NCI-H774 (cell line): ENCODE measurements at regions not wholly inside any gene's neighbourhood (a gene's known extent, or its start where the extent isn't known, plus 50 kb on each side); places are given as distances from the start of the nearest gene placed in this dataset.

Experiments used
- DNase-seq: peaks from one replicate; lab custom pipeline; 2025; lab: John Stamatoyannopoulos, UW

DNA sequence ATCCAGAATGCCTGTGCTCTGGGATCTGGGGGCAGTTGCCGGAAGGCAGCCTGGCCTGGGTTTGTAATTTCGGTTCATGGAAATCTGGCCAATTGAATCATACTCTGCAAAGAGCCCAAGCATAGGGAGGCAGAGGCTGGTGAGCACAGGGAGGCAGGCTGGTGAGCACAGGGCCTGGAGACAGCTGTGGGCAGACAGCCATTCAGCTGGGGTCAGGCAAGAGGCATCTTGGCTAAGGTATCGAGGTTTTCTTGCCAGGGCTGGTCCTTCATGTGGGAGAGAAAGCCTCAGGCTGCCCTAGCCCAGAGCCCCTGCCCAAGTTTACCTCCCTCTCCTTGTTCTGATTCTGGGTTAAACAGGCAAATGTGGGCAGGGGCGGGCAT is 63.7 kb upstream of the BAIAP2L1 start:
- DNase-seq, result no peak

DNA sequence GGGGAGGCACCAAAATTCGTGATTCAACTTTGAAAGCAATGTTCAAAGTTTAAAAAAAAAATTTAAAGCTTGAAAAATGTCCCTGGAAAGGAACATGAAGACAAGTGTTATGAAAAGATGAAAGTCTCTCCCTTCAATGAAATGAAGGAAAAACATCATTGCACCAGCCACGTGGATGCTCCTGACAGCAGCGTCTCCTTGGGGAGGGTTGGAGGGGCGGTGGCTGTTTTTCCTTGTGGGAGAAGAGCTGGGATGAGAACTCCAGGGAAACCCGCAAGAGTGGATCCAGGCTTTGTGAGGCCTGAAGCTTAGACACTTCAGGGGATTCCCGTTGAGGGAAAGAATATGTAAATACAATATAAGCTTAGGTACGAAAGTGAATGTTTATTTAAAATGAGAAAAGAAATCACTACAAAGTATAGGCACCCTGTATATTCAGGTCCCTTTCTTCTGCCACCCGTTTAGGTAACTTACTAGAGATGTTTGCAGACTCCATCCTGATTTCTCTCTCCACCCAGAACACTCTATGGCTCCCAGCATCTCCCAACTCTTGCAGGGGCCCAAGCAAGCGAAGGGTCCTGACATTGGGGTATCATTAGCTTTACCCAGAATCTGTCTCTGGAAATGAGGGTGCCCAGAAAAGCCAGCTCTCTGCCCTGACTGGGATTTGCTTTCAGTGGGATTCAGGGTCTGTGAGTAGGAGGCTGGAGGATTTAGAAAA is 63.1 kb upstream of the BAIAP2L1 start:
- DNase-seq, result no peak

DNA sequence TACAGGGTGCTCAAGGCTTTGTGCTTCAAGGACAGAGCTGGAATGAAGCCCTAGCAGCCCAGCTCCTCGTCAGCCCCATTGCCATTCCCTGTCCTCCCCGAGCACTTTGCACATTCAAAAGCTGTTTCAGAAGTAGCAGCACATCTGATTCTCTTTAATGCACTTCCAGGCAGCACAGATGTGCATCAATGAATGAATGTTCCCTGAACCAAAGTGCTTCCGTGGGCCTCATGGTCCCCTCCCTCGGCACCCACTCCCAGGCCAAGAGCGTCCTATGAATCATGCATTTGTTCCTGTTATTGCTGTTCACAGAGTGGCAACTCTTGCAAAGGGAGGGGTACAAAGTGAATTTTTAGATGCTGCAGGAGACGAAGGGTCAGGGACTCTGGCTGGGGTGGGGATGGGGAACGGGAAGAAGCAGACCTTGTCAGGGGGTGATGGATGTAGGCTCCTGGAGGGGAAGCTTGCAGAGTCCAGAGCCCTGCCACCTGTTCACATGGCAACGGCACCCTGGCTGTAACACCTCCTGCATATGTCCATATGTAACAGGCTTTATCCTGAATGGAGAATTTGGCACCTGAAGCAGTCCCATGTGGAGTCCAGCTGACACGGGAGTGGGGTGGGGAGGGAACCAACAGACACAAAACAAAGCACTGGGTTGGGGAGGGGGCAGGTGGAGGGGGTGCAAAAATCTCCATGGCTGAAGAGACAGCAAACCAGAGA is 62.2 kb upstream of the BAIAP2L1 start:
- no peak for DNase-seq

DNA sequence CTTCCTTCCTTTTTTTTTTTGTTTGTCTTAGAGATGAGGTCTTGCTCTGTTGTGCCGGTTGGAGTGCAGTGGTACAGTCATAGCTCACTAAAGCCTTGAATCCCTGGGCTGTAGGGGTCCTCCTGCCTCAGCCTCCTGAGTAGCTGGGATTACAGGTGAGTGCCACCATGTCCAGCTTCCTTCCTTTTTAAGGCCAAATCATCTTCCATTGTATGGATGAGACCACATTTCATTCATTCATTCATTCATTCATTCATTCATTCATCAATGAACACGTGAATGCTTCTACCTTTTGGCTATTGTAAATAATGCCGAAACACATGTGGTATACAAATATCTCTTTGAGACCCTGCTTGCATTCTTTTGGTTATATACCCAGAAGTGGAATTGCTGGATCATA is 60.0 kb upstream of the BAIAP2L1 start:
- DNase-seq, result no peak

DNA sequence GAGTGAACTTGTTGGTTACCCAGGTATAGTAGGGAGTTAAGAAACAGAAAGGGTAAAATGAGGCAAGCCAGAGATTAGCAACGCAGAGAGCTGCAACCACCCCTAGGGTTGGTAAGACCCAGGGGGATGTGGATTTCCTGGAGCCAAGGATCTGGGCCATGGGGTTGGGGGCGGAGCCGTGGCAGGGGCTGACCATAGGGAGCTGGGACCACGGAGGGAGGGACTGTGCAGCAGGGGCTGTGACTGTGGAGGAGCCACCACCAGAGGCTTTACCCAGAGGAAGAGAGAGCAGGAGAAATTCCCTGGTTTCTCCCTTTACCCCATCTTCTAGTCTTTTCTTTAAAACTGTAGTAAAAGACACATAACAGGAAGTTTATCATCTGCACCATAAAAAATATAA is 58.6 kb upstream of the BAIAP2L1 start:
- DNase-seq, result peak; percentile 39

DNA sequence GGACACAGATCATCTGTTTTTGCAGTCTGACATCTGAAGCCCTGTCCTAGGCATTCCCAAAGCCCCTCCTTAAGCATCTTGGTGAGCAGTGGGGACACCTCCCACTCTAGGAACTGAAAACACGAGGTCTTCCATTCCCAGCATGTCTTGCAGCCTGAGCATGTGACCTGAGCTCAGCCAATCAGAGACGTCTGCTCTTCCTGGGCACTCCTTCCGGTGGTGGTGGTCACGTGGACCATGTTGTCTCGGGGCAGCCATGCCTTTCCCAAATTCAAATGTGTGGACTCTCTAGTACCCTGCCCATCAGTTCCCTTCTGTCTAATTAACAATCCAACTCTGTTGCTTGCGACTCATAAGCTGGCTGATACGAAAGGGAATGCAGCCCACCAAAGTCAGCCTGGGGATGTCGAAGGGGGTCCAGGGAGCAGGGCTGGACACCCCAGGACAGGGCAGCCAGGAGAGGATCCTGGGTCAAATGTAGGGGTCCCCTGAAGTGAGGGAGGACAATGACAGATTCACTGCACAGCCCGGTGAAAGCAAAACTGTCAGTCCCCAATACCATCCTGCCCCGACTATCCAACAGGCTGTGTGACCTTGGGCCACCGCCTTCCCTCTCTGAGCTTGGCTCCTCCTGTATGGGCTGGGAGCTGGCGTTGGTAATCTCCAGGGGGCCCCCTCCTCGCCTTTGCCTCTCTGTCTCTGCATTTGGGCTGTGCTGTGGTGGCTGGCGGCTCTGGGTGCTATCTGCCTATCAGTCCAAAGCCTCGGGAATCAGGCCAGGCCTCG is 57.4 kb upstream of the BAIAP2L1 start:
- no peak for DNase-seq

DNA sequence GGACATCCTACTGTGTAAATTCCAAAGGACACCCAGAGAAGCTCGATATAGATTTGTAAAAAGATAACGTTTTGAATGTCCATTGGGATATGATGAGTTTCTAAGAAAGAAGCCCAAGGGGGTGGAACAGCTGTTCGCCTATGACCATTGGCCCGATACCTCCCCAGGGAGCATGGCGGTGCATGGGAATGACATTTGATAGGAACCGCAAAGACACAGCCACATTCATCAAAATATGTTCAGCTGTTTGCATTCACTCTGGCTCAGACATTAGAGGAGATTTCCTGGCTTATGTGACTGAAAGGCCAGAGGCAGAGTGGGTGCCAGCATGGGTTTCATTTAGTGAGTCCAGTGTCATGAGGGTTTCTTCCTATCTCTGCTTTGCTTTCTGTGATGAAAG is 56.0 kb upstream of the BAIAP2L1 start:
- no peak for DNase-seq

DNA sequence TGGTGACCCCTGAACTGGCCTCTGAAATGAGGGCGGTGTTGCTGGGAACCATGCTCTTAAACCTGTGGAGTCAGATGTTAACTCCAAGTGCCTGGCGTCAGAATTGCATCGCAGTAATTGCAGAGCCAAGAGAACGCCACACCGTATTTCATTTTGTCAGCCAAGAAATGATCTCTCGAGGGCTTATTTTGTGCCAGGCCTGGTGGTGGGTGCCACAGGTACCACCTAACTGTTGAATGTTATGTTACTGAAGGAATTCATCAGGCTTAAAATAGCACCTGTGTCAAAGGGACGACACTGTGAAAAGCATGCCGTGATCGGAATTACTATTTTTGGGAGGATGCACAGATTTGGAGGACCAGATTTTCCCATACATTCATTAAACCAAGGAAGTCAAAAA is 51.9 kb upstream of the BAIAP2L1 start:
- no peak for DNase-seq
